ENCODE measurements at regions not wholly inside any gene's neighbourhood (a gene's known extent, or its start where the extent isn't known, plus 50 kb on each side); places are given as distances from the start of the nearest gene placed in this dataset.

GRCh38 chr10:57225920-57226319, 864.9 kb upstream of the ZWINT start:
- TF ChIP-seq CTCF (IDR thresholded peaks at IDR 0.05; ENCODE audit: insufficient read depth, missing control alignments): no peak
- DNase-seq (ENCODE audit: insufficient read length, low spot score) (no peak), FAIRE-seq (no peak)

DNA sequence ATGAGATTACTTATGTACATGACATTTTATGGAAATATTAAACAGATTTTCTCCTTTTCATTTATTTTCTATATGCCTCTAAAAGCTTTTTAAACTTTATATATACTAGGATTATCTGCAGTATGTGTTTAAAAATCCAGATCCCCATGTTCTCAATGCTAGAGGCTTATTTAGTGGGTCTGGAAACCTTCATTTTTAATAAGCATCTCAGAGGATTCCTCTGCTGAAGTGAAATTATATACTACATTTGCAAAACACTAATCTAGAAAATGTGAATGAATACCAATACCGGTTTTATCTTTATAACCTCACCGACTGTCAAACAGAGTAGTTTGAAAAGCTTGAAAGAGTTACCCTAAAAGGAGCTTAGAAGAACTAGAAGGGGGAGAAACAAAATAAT, 863.8 kb upstream of the ZWINT start:
- no peak for DNase-seq (ENCODE audit: insufficient read length, low spot score)
- TF ChIP-seq CTCF (IDR thresholded peaks at IDR 0.05; ENCODE audit: insufficient read depth, missing control alignments): no peak
- FAIRE-seq: no peak

GRCh38 chr10:57222603-57223002, 861.5 kb upstream of the ZWINT start:
- no peak for TF ChIP-seq CTCF (IDR thresholded peaks at IDR 0.05; ENCODE audit: insufficient read depth, missing control alignments)
- no peak for FAIRE-seq
- no peak for DNase-seq (ENCODE audit: insufficient read length, low spot score)

DNA sequence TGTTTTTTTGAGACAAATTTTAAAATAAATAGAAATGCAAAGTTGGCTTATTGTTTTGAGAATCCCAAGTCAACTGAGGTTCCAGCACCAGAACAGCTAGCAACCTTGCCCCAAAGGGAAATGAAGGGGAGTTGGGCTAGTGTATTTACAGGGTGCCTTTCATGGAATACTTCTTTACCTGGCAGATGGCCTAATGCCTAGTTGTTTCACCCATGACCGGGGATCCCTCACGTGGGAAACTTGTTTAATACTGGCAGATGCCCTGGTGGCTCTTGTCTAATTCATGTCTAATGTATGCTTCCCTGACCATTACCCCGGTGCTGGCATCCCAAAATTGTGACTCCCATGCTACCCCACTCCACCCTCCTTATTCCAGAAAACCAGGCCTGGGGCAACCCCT, 861.1 kb upstream of the ZWINT start:
- no peak for FAIRE-seq
- no peak for TF ChIP-seq CTCF (IDR thresholded peaks at IDR 0.05; ENCODE audit: insufficient read depth, missing control alignments)
- no peak for DNase-seq (ENCODE audit: insufficient read length, low spot score)

DNA sequence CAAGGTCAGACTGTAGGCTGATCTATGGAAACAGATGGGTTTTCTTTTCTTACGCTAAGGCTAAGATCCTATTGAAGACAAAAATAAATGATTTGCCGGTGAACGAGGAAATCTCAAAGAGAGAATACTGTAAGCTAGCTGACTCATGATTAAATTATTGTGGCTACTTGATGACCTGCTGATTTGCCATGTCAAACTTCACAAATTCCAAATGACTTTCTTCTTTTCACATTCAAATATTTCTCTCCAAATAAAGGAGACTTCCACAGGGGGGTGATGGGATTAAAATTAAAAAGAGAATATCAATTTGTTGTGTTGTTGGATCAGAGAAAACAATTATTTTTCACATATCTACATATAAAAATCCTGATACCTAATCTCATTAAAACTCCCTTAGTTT, 860.6 kb upstream of the ZWINT start:
- DNase-seq (ENCODE audit: insufficient read length, low spot score) (no peak), FAIRE-seq (no peak)
- no peak for TF ChIP-seq CTCF (IDR thresholded peaks at IDR 0.05; ENCODE audit: insufficient read depth, missing control alignments)

DNA sequence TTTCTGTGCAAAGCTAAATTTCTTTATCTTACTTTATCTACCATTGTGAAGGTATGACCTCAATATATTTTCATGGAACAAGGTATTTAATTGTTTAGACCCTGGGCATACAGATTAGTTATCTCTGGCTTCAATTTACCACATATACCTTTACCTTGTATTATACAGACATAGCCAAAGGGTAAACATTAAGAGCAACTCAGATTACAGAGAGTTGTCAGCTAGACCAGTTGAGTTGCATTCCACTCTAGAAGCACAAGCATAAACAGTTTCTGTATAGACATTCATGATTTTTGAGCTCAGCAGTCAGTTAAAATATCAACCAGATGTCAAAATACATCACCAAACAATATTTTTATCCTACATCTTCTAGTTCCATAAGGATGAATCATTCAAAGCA, 857.3 kb upstream of the ZWINT start:
- TF ChIP-seq CTCF (IDR thresholded peaks at IDR 0.05; ENCODE audit: insufficient read depth, missing control alignments): no peak
- FAIRE-seq (no peak), DNase-seq (ENCODE audit: insufficient read length, low spot score) (no peak)

DNA sequence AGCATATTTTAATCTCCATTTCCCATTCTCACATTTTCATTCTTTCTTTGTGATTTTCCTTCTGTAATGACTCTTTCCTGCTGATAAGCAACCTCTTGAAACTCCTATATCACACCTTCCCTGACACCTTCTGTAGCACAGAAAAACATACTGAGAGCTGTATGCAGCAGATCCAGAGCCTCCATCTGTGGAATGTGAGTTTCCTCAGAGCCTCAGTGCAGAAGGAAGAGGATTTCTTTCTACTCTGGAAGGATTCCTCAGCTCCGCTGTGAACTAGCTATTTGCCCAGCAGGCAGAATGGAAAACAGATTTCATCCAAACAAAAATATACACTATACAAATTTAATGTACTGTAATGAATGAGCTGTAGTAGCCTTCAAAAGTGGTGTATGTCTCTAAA, 841.3 kb upstream of the ZWINT start:
- TF ChIP-seq CTCF (IDR thresholded peaks at IDR 0.05; ENCODE audit: insufficient read depth, missing control alignments): no peak
- DNase-seq (ENCODE audit: insufficient read length, low spot score) (no peak), FAIRE-seq (no peak)

All from D721Med (cell line).